ENCODE measurements at regions not wholly inside any gene's neighbourhood (a gene's known extent, or its start where the extent isn't known, plus 50 kb on each side); places are given as distances from the start of the nearest gene placed in this dataset.

- DNase-seq (ENCODE audit: low read depth), result no peak
These were observed 357.3 kb upstream of the SLC8A1 start for GRCh38 chr2:40809156-40809555.

GRCh38 chr2:40814616-40815015 is 362.7 kb upstream of the SLC8A1 start:
- DNase-seq (ENCODE audit: low read depth), result no peak

GRCh38 chr2:40820319-40820718 is 368.4 kb upstream of the SLC8A1 start:
- DNase-seq (ENCODE audit: low read depth), result no peak

DNA sequence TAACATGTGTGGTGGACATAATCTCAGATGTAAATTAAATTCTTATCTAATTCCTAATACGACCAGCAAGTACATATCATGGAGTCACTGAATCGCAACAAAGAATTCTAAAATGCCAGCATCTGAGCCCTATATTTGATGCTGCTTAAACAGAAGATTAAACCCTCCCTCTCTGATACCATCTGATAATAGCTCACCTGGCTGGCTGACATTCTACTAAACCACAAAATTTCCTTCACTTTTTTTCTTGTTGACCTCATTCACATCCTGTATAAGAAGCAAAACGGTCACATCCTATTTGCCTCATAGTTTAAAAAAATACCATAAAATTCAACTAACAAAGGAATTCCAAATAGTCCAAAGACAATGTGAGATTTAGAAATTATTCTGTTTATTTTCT is 371.6 kb upstream of the SLC8A1 start:
- DNase-seq (ENCODE audit: low read depth), result no peak

DNA sequence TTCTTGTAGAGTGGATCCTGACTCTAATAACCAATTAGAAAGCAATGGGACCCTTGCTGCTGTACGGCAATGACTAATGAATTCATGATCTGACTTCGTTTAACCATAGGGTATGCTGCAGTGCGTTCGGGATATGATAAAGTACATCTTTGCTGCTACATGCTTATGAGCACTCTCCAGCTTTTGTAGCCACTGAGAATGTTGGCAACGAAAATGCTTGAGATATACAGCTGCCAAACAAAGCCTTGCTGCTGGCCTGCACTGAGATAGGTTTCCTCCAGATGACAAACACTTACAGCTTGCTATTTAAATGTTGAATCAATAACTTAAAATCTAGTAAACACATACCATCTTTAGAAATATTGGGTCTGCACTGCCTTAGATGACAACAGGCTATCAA is 372.4 kb upstream of the SLC8A1 start:
- DNase-seq (ENCODE audit: low read depth), result no peak

- DNase-seq (ENCODE audit: low read depth), result no peak
These were observed 375.5 kb upstream of the SLC8A1 start for GRCh38 chr2:40827392-40827791.

DNA sequence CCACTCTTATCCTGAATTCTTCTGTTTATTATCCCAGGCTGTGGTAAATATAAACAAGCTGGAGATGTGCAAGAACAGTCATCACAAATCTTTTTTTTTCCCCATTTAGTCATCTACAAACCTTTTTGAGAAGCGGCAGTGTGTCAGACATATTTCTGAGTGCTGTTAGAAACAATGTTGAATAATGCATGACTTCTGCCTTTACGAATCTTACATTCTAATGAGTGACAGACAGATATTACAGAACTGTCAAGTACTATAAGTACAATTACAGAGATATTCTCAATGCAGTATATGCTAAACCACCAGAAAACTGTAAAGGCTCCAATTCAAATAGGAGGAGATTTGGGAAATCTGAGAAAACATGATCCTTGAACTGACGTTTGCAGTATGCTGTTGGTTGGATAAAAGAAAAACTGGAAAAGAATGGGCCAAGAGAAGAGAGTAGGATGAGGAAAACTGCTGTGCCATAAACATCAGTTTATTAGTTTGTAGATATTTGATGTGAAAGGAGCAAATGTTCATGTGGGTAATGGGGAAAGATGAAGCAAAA is 379.5 kb upstream of the SLC8A1 start:
- no peak for DNase-seq (ENCODE audit: low read depth)

DNA sequence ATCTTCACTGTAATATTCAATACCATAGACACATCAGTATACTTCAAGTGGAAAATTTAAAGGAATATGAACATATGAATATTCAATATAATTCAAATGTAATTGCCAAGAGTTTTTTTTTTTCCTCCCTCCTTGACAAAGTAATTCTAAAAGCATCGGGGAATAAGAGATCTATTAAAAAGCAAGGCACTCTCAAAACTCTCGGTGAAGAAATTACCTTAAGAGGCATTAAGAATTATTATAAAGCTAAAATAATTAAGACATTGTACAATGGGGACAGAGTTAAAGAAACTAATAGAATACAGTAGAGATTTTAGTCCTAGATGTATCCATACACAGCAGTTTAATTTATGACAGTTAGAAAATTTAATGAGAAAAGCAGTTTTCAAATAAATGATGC is 390.0 kb upstream of the SLC8A1 start:
- no peak for DNase-seq (ENCODE audit: low read depth)

GRCh38 chr2:40844353-40845277 is 392.7 kb upstream of the SLC8A1 start:
- no peak for DNase-seq (ENCODE audit: low read depth)

DNA sequence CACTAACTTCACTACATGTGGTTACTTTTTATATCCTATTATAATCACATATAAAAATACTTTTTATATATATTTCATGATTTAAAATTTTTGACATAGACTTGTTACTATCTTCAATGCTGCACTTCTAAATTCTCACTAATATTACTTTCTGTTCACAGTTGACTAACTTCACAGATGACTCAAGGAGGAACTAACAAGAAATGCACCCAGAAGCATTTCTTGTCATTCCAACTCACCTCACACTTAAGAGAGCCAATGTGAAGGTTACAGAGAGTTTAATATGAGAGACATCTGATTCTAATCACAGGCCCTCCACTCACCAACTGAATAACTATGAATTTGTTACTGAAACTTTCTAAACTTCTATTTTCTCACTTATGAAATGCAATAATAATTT is 399.8 kb upstream of the SLC8A1 start:
- DNase-seq (ENCODE audit: low read depth), result no peak

GRCh38 chr2:40859617-40860016 is 407.7 kb upstream of the SLC8A1 start:
- DNase-seq (ENCODE audit: low read depth), result no peak

DNA sequence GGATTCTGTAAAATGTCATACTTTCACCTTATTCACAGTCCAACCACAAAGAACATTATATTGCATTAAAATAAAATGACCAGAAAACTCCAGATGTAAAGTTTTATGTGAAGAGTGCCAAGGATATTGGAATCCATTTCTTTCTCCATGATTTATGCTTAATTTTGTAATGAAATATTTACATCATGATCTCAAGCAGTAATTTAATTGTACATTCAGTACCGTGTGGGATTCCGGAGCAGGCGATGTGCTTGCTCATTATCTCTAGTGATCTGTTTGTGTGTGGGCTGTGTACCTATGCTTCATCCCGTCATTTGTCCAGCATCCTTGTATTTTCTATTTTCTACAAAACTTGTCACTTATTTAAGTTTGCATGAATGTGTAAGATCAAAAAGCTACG is 415.9 kb upstream of the SLC8A1 start:
- DNase-seq (ENCODE audit: low read depth), result no peak

GRCh38 chr2:40872580-40872979 is 420.7 kb upstream of the SLC8A1 start:
- DNase-seq (ENCODE audit: low read depth), result no peak

- no peak for DNase-seq (ENCODE audit: low read depth)
These were observed 422.5 kb upstream of the SLC8A1 start for GRCh38 chr2:40874380-40874779.

DNA sequence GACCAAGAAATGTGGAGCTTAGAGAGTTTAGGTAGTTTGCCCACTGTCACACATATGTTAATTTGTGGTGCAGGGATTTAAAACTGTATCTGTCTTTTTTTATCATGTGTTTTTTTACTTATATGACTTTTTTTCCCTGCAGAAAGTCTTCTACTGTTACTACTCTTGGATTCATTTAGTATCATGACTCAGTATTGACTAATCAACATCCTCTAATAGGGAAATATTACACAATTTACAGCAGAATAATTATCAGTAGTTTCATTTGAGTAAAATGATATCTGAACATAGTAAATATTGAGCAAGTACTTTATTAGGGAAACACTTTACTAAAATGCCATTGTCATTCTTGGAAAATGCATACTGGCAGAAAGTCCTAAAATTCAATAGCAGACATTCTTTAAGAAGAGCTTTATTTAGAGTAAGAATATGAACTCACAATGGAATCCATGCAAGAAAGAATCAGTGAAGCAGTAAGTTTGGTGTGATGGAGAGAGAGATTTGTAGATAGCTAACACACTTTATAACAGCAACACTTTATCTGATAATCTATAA is 425.9 kb upstream of the SLC8A1 start:
- DNase-seq (ENCODE audit: low read depth), result no peak

DNA sequence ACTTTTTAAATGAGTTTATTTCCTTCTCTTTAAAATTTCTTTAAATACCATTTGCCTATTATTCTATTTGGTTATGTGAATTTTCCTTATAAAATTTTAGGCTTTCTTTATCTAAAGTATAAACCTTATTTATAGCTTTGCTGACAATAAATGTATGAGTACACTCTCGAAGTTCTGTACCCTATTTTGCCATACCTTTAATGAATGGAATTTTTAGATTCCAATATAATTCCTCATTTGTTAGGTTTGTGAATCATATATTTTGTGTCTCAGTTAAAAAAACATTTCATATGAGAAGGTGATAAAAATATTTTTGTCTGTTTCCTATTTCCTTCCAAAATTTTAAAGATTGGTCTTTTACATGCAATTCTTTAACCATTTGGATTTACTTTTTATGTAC is 427.4 kb upstream of the SLC8A1 start:
- no peak for DNase-seq (ENCODE audit: low read depth)

DNA sequence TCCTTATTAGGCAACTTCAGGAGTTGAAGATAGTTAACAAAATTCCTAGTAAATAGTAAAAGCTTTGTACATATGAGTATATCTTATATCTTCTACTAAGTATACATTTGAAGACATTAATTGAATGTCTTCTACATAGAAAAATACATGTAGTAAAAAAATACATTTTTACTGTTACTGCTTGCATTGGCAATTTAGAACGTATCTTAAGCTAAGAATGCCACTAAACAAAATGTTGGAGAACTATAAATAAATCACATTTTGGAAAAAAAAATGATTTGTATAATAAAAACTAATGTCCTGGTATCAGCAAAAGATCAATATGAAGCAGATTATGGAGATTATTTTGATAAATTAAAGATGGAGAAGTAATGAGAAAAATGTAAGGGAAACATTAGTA is 434.2 kb upstream of the SLC8A1 start:
- no peak for DNase-seq (ENCODE audit: low read depth)

- no peak for DNase-seq (ENCODE audit: low read depth)
These were observed 434.8 kb upstream of the SLC8A1 start for GRCh38 chr2:40886655-40887054.

DNA sequence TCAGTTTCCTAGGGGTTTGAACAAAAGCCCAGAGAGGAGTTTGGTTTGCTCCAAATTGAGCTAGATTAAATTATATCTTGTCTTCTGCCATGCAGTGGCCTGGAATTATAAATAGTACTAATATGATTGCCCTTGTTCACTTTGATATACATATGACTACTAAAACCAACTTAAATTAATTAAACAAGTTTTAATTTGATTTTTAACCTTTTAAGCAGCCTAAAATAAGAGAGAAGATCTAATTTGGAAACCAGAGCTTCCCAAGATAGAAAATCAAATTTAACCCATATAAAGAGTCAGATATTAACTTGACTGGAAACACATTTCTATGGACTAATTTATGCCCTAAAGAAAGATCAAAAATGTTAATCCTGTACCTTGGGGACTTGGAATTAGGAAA is 444.5 kb upstream of the SLC8A1 start:
- DNase-seq (ENCODE audit: low read depth), result no peak

GRCh38 chr2:40914666-40915065 is 462.8 kb upstream of the SLC8A1 start:
- DNase-seq (ENCODE audit: low read depth), result no peak

GRCh38 chr2:40915651-40916050 is 463.8 kb upstream of the SLC8A1 start:
- DNase-seq (ENCODE audit: low read depth), result no peak

- no peak for DNase-seq (ENCODE audit: low read depth)
These were observed 483.5 kb upstream of the SLC8A1 start for GRCh38 chr2:40935349-40935748.

DNA sequence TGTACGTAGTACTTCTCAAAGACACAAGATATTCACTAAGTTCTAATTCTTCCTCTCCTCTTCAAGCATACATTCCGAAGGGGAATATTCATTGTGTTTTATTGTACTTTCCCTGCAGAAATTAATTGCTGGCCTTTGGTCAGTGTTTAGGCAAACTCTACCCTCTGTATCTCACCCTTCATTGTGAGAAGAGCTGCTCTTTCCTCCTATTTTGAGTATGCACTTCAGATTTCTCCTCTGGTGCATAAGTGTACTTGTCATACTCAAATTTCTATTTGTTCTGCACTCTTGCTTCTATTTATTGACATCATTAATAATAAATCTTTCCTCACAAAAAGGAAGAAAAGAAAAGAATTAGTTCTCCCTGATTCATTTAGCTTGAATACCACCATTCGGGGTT is 485.4 kb upstream of the SLC8A1 start:
- no peak for DNase-seq (ENCODE audit: low read depth)

GRCh38 chr2:40953341-40953740 is 501.5 kb upstream of the SLC8A1 start:
- DNase-seq (ENCODE audit: low read depth), result no peak
